ENCODE measurements at regions not wholly inside any gene's neighbourhood (a gene's known extent, or its start where the extent isn't known, plus 50 kb on each side); places are given as distances from the start of the nearest gene placed in this dataset.
"Not testable (repeated sequence)": the region's sequence is repeated elsewhere in the genome, so short reads cannot be mapped to it uniquely, and the experiment has no call there.

- TF ChIP-seq Cebpa-rat (IDR thresholded peaks at IDR 0.05) = no peak
- H3K27me3 ChIP-seq = no peaks in the 10 kb centered on the region
- H3K4me2 ChIP-seq = no peak overlapping the region
- H3K36me3 ChIP-seq = no peaks in the 10 kb centered on the region
- H3K27ac ChIP-seq = no peak overlapping the region
- no peak overlapping the region for H3K4me3 ChIP-seq
- no peak overlapping the region for H3K9ac ChIP-seq
- peaks cover 17% of the 10 kb centered on the region for H3K4me1 ChIP-seq
- H4K20me1 ChIP-seq = no peaks in the 10 kb centered on the region
- H3K9me3 ChIP-seq = no peaks in the 10 kb centered on the region
Observed at GRCh38 chr15:95629503-95630168, 700.9 kb upstream of the NR2F2 start.

DNA sequence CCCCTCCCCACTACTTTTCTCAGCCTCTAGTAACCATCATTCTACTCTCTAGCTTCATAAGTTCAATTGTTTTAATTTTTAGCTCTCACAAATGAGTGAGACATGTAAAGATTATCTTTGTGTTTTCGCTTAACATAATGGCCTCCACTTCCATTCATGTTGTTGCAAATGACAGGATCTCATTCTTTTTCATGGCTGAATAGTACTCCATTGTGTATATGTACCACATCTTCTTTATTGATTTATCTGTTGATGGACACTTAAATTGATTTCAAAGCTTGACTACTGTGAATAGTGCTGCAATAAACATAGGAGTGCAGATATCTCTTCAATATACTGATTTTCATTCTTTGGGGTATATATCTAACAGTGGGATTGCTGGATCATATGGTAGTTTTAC is 699.8 kb upstream of the NR2F2 start:
- H3K27ac ChIP-seq = no peak overlapping the region
- no peak overlapping the region for H3K4me2 ChIP-seq
- H3K27me3 ChIP-seq = no peaks in the 10 kb centered on the region
- H4K20me1 ChIP-seq = no peaks in the 10 kb centered on the region
- H3K9me3 ChIP-seq = no peaks in the 10 kb centered on the region
- no peaks in the 10 kb centered on the region for H3K36me3 ChIP-seq
- TF ChIP-seq Cebpa-rat (IDR thresholded peaks at IDR 0.05) = no peak
- peaks cover 17% of the 10 kb centered on the region for H3K4me1 ChIP-seq
- no peak overlapping the region for H3K9ac ChIP-seq
- no peak overlapping the region for H3K4me3 ChIP-seq

DNA sequence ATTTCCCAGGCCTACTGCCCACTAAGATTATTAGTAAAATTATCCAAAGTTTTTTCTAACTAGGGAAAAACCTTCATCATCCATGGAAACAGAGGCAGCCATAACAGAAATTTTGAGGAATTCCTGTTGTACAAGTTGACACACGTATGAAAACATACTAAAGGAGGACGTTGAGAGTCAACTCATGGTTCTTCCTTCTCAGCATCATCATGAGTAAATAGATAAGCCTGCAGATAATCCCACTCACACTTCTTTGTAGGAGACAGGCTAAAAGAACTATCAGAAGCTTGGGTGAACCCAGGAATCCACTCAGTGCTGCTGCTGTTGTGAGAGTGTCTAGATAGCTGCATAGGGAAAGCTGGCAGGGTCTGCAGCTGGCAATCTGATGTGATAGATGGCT is 694.8 kb upstream of the NR2F2 start:
- Histone ChIP-seq H3K27me3 (no peaks in the 10 kb centered on the region), H3K9ac (no peak overlapping the region), H3K4me1 (no peaks in the 10 kb centered on the region), H3K27ac (no peak overlapping the region), H3K4me2 (no peak overlapping the region), H3K9me3 (no peaks in the 10 kb centered on the region), H4K20me1 (no peaks in the 10 kb centered on the region), H3K36me3 (no peaks in the 10 kb centered on the region), H3K4me3 (no peak overlapping the region)
- no peak for TF ChIP-seq Cebpa-rat (IDR thresholded peaks at IDR 0.05)

DNA sequence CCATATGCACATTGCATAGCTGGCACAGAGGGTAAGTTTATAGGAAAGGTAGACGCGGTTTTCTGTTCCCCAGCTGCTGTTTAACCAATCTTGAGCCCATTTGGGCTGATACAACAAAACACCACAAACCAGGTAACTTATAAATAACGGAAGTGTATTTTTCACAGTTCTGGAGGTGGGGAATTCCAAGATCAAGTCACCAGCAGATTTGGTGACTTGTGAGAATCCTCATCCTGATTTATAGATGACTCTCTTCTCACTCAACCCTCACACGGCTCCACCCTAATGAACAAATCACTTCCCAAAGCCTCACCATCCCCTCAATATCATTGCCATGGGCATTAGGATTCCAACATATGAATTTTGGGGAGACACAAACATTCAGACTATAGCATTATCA is 694.4 kb upstream of the NR2F2 start:
- Histone ChIP-seq H3K9ac (no peak overlapping the region), H3K4me3 (no peak overlapping the region), H3K4me1 (no peaks in the 10 kb centered on the region), H3K9me3 (no peaks in the 10 kb centered on the region), H3K36me3 (no peaks in the 10 kb centered on the region), H3K27ac (no peak overlapping the region), H4K20me1 (no peaks in the 10 kb centered on the region), H3K27me3 (no peaks in the 10 kb centered on the region), H3K4me2 (no peak overlapping the region)
- no peak for TF ChIP-seq Cebpa-rat (IDR thresholded peaks at IDR 0.05)

DNA sequence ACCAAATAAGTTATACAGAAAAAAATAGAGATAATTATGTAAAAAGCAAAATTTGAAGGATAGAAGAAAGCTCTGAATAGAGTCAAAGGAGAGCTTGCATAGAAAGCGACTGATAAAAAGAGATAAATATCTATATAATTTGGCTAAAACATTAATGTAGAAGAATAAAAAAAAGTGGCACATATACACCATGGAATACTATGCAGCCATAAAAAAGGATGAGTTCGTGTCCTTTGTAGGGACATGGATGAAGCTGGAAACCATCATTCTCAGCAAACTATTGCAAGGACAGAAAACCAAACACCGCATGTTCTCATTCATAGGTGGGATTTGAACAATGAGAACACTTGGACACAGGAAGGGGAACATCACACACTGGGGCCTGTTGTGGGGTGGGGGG is 693.3 kb upstream of the NR2F2 start:
- H3K27me3 ChIP-seq, H3K4me1 ChIP-seq, H3K9ac ChIP-seq, H3K36me3 ChIP-seq, H3K4me3 ChIP-seq, H3K4me2 ChIP-seq, H3K27ac ChIP-seq, H4K20me1 ChIP-seq, H3K9me3 ChIP-seq: not testable (repeated sequence)

- Histone ChIP-seq H4K20me1 (no peaks in the 10 kb centered on the region), H3K36me3 (no peaks in the 10 kb centered on the region), H3K27ac (no peak overlapping the region), H3K4me2 (no peak overlapping the region), H3K4me3 (no peak overlapping the region), H3K27me3 (no peaks in the 10 kb centered on the region), H3K9me3 (no peaks in the 10 kb centered on the region), H3K9ac (no peak overlapping the region), H3K4me1 (no peaks in the 10 kb centered on the region)
- TF ChIP-seq Cebpa-rat (IDR thresholded peaks at IDR 0.05) = no peak
Observed at GRCh38 chr15:95639208-95639607, 691.3 kb upstream of the NR2F2 start.

- TF ChIP-seq Cebpa-rat (IDR thresholded peaks at IDR 0.05) = no peak
- Histone ChIP-seq H3K4me1 (no peaks in the 10 kb centered on the region), H3K9me3 (no peaks in the 10 kb centered on the region), H4K20me1 (no peaks in the 10 kb centered on the region), H3K27me3 (no peaks in the 10 kb centered on the region), H3K27ac (no peak overlapping the region), H3K9ac (no peak overlapping the region), H3K4me3 (no peak overlapping the region), H3K4me2 (no peak overlapping the region), H3K36me3 (no peaks in the 10 kb centered on the region)
Observed at GRCh38 chr15:95644100-95644875, 686.2 kb upstream of the NR2F2 start.

GRCh38 chr15:95645791-95646338 is 684.6 kb upstream of the NR2F2 start:
- no peak for TF ChIP-seq Cebpa-rat (IDR thresholded peaks at IDR 0.05)
- Histone ChIP-seq H3K4me2 (no peak overlapping the region), H3K4me3 (no peak overlapping the region)

DNA sequence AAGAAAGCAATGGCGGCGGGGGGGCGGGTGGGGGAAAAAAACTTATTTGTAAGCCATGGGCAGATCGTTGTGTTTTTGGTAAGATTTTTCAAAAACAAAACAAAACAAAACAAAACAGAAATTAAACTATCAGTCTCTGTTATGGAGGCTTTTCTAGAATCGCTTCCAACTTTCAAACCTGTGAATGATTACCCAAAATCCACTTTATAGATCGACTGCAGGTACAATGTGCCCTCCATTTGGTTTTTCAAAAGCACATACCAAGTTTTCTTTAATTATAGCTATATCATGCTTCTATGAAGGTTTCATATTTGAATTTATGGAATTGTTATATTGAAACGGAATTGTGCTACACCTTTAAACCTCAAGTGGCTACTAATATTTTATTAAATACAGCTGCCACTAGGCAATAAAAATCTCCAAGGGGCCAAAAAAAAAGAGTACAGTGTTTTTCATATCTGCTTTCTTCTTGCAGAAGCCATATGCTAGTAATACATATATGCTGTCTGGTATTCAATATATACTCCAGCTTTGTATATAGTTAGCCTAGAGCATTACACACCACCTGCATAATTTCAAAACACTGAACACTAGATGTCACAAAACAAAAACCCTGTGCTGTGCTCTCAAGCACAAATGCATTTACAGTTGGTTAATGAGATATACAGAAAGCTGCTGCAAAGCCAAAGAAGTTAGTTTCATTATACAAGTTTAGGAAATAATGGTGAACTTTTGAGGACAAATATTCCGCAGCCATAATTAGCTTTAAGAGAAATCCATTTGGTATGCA is 683.8 kb upstream of the NR2F2 start:
- Histone ChIP-seq H3K9me3 (no peaks in the 10 kb centered on the region), H3K27me3 (no peaks in the 10 kb centered on the region), H3K4me1 (no peaks in the 10 kb centered on the region), H3K4me3 (no peak overlapping the region), H3K27ac (no peak overlapping the region), H4K20me1 (no peaks in the 10 kb centered on the region), H3K9ac (no peak overlapping the region), H3K36me3 (no peaks in the 10 kb centered on the region), H3K4me2 (no peak overlapping the region)
- no peak for TF ChIP-seq Cebpa-rat (IDR thresholded peaks at IDR 0.05)

More at GRCh38 chr15:95645791-95646338, 684.6 kb upstream of the NR2F2 start:
- Histone ChIP-seq H3K4me1 (no peaks in the 10 kb centered on the region), H3K27ac (no peak overlapping the region), H3K9me3 (no peaks in the 10 kb centered on the region), H4K20me1 (no peaks in the 10 kb centered on the region), H3K36me3 (no peaks in the 10 kb centered on the region), H3K9ac (no peak overlapping the region), H3K27me3 (no peaks in the 10 kb centered on the region)

Data from BLaER1 (cell line).